GM12878 (cell line): ENCODE measurements at regions not wholly inside any gene's neighbourhood (a gene's known extent, or its start where the extent isn't known, plus 50 kb on each side); places are given as distances from the start of the nearest gene placed in this dataset.
A peak's percentile ranks its signal among the peaks of the same experiment; 100 is the strongest.

Experiments
- BCLAF1 ChIP-seq: fragments of 450-650 bp; IDR thresholded peaks from 2 replicates; pipeline ENCODE4 v1.6.1; 2017; ENCODE audit warnings: antibody characterized with exemption, mild to moderate bottlenecking, moderate library complexity
- BMI1 ChIP-seq: fragments of 450-650 bp; IDR thresholded peaks from 2 replicates; pipeline ENCODE4 v1.6.1; 2016; ENCODE audit warnings: mild to moderate bottlenecking, moderate library complexity, borderline replicate concordance
- CHD4 ChIP-seq: fragments of 200-600 bp; sonication (generic); IDR thresholded peaks from 2 replicates; pipeline ENCODE4 v1.6.1; 2016; ENCODE audit warnings: mild to moderate bottlenecking
- ESRRA ChIP-seq: IDR thresholded peaks from 2 replicates; pipeline ENCODE4 v1.6.1; 2012; ENCODE audit warnings: mild to moderate bottlenecking, low read length, improper control_type of control experiment
- FOXM1 ChIP-seq: IDR thresholded peaks from 2 replicates; pipeline ENCODE4 v1.6.1; 2012; ENCODE audit warnings: low read depth, mild to moderate bottlenecking, inconsistent platforms, low read length, moderate library complexity
- HDAC2 ChIP-seq: fragments of 200-600 bp; sonication (generic); IDR thresholded peaks from 2 replicates; pipeline ENCODE4 v1.6.1; 2017
- IKZF1 ChIP-seq: fragments of 450-650 bp; conservative IDR thresholded peaks from 2 replicates; pipeline ENCODE4 v1.6.1; 2017; ENCODE audit warnings: antibody characterized with exemption, mild to moderate bottlenecking
- KAT2A ChIP-seq: conservative IDR thresholded peaks from 2 replicates; pipeline ENCODE4 v1.6.1; 2011; ENCODE audit warnings: low read depth, low read length; ENCODE audit not compliant: control insufficient read depth
- KDM1A ChIP-seq: fragments of 200-600 bp; sonication (generic); IDR thresholded peaks from 2 replicates; pipeline ENCODE4 v1.6.1; 2016; ENCODE audit warnings: borderline replicate concordance
- MEF2A ChIP-seq: IDR thresholded peaks from 2 replicates; pipeline ENCODE4 v1.6.1; 2011; ENCODE audit warnings: low read depth, mild to moderate bottlenecking, low read length, moderate library complexity; ENCODE audit not compliant: insufficient read depth
- MTA2 ChIP-seq: fragments of 450-650 bp; IDR thresholded peaks from 2 replicates; pipeline ENCODE4 v1.6.1; 2016; ENCODE audit warnings: low read depth, mild to moderate bottlenecking, moderate library complexity
- MXI1 ChIP-seq: fragments of 150-350 bp; IDR thresholded peaks from 2 replicates; pipeline ENCODE4 v1.6.1; 2011; ENCODE audit warnings: low read depth, mild to moderate bottlenecking, inconsistent platforms, low read length, improper control_type of control experiment
- NR2C2 ChIP-seq: IDR thresholded peaks from 2 replicates; pipeline ENCODE4 v1.6.1; 2011; ENCODE audit warnings: borderline replicate concordance, low read depth; ENCODE audit not compliant: control insufficient read depth, insufficient read length
- PAX5 ChIP-seq: IDR thresholded peaks from 2 replicates; pipeline ENCODE4 v1.6.1; 2011; ENCODE audit warnings: low read depth, low read length, borderline replicate concordance
- POLR2AphosphoS5 ChIP-seq: IDR thresholded peaks from 2 replicates; pipeline ENCODE4 v1.6.1; 2011; ENCODE audit warnings: mild to moderate bottlenecking, low read length, inconsistent platforms
- RAD21 ChIP-seq: IDR thresholded peaks from 2 replicates; pipeline ENCODE4 v1.6.1; 2011; ENCODE audit warnings: mild to moderate bottlenecking, low read depth, low read length, moderate library complexity; ENCODE audit not compliant: insufficient read depth
- SMAD1 ChIP-seq: fragments of 450-650 bp; IDR thresholded peaks from 2 replicates; pipeline ENCODE4 v1.6.1; 2018; ENCODE audit warnings: mild to moderate bottlenecking, low read depth; ENCODE audit not compliant: partially characterized antibody
- SPI1 ChIP-seq: IDR thresholded peaks from 2 replicates; pipeline ENCODE4 v1.6.1; 2011; ENCODE audit warnings: low read depth, mild to moderate bottlenecking, low read length, moderate library complexity, borderline replicate concordance; ENCODE audit not compliant: insufficient read depth
- SREBF1 ChIP-seq: IDR thresholded peaks from 2 replicates; pipeline ENCODE4 v1.6.1; 2012; ENCODE audit warnings: mild to moderate bottlenecking, low read length
- STAT1 ChIP-seq: fragments of 450-650 bp; conservative IDR thresholded peaks from 2 replicates; pipeline ENCODE4 v1.6.1; 2014; ENCODE audit warnings: antibody characterized with exemption, mild to moderate bottlenecking
- SUZ12 ChIP-seq: fragments of 200-600 bp; sonication (generic); IDR thresholded peaks from one replicate; pipeline ENCODE4 v1.6.1; 2018; ENCODE audit warnings: antibody characterized with exemption, mild to moderate bottlenecking; ENCODE audit not compliant: unreplicated experiment
- TCF12 ChIP-seq: IDR thresholded peaks from 2 replicates; pipeline ENCODE4 v1.6.1; 2011; ENCODE audit warnings: low read depth, mild to moderate bottlenecking, low read length
- ZNF384 ChIP-seq: IDR thresholded peaks from 2 replicates; pipeline ENCODE4 v1.6.1; 2012; ENCODE audit warnings: low read depth, mild to moderate bottlenecking, low read length, improper control_type of control experiment, borderline replicate concordance
- ZNF622 ChIP-seq: fragments of 450-650 bp; IDR thresholded peaks from 2 replicates; pipeline ENCODE4 v1.6.1; 2017; ENCODE audit warnings: mild to moderate bottlenecking, inconsistent platforms
- TF ChIP-seq, protein P1 (sequence below): IDR thresholded peaks from 2 replicates; pipeline ENCODE4 v1.6.1; 2011; ENCODE audit warnings: low read depth, low read length, improper control_type of control experiment, borderline replicate concordance
- TF ChIP-seq, protein P2 (sequence below): IDR thresholded peaks from 2 replicates; pipeline ENCODE4 v1.6.1; 2012; ENCODE audit warnings: low read length, inconsistent platforms
- TF ChIP-seq, protein P3 (sequence below): fragments of 450-650 bp; IDR thresholded peaks from 2 replicates; pipeline ENCODE4 v1.6.1; 2014; ENCODE audit warnings: mild to moderate bottlenecking

DNA sequence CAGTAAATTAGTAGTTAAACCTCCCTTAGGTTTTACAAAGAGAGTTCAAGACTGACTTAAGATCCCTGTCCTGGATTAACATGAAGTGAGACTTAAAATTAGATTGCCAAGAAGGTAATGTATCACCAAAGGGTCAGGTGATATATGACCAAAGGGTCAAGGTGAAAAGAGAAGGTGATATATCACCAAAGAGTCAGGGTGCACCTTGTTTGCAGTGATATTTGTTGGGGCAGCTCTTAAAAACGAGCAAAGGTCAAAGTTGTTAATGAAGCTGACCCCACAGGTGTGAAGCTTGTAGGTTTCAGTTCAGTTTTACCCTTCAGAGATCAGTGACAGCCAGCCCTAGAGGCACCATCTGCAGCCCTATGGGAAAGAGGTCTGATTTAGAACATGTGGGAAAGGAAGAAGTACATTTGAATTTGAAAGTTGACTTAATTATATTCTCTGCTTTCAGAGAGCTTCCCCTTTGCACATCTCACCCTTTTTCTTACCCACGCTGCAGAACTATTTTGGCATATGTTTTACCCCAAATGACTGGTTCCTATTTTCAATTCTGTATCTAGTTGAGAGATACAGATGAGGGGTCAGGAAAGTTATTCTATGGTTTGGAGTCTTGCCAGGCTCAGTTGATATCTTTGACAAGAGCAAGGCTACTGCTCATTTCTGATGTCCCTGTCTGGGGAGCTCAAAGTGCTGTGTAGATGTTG is 170.8 kb downstream of the S1PR1 start (continued):
- TF ChIP-seq SUZ12 (no peak), MTA2 (peak; percentile 99), ZNF622 (no peak), HDAC2 (no peak), MXI1 (no peak; the same call in 1 of the 2 replicates), FOXM1 (peak; percentile 100), SPI1 (peak; percentile 89), KAT2A (no peak), STAT1 (no peak), NR2C2 (no peak), MEF2A (peak; percentile 96), PAX5 (no peak; the same call in none of the 2 replicates), TCF12 (peak; percentile 98), BCLAF1 (no peak), BMI1 (peak; percentile 81), CHD4 (no peak), POLR2AphosphoS5 (peak; percentile 96), ZNF384 (no peak), RAD21 (peak; percentile 39), SREBF1 (no peak), SMAD1 (peak; percentile 99), KDM1A (no peak), ESRRA (peak; percentile 99), IKZF1 (peak; percentile 93)
- TF ChIP-seq, protein P1, sequence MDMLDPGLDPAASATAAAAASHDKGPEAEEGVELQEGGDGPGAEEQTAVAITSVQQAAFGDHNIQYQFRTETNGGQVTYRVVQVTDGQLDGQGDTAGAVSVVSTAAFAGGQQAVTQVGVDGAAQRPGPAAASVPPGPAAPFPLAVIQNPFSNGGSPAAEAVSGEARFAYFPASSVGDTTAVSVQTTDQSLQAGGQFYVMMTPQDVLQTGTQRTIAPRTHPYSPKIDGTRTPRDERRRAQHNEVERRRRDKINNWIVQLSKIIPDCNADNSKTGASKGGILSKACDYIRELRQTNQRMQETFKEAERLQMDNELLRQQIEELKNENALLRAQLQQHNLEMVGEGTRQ, result no peak
- TF ChIP-seq, protein P2, sequence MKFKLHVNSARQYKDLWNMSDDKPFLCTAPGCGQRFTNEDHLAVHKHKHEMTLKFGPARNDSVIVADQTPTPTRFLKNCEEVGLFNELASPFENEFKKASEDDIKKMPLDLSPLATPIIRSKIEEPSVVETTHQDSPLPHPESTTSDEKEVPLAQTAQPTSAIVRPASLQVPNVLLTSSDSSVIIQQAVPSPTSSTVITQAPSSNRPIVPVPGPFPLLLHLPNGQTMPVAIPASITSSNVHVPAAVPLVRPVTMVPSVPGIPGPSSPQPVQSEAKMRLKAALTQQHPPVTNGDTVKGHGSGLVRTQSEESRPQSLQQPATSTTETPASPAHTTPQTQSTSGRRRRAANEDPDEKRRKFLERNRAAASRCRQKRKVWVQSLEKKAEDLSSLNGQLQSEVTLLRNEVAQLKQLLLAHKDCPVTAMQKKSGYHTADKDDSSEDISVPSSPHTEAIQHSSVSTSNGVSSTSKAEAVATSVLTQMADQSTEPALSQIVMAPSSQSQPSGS, result peak; percentile 100
- TF ChIP-seq, protein P3, sequence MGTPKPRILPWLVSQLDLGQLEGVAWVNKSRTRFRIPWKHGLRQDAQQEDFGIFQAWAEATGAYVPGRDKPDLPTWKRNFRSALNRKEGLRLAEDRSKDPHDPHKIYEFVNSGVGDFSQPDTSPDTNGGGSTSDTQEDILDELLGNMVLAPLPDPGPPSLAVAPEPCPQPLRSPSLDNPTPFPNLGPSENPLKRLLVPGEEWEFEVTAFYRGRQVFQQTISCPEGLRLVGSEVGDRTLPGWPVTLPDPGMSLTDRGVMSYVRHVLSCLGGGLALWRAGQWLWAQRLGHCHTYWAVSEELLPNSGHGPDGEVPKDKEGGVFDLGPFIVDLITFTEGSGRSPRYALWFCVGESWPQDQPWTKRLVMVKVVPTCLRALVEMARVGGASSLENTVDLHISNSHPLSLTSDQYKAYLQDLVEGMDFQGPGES, result no peak
